T-helper 2 cell (primary cell): ENCODE measurements at regions not wholly inside any gene's neighbourhood (a gene's known extent, or its start where the extent isn't known, plus 50 kb on each side); places are given as distances from the start of the nearest gene placed in this dataset.

ENCODE experiments used
- DNase-seq, 5 experiments: peaks; one replicate each; pipeline versions ENCODE4 v3.0.0 to v3.0.0-alpha.2; 2012 to 2022

GRCh38 chr1:34511802-34512201 lies 243.0 kb upstream of the GJB5 start:
- DNase-seq = no peak

GRCh38 chr1:34518146-34518699 lies 236.6 kb upstream of the GJB5 start:
- no peak for DNase-seq

- DNase-seq = no peak
Observed at GRCh38 chr1:34520111-34520510, 234.7 kb upstream of the GJB5 start.

GRCh38 chr1:34524783-34525182 lies 230.1 kb upstream of the GJB5 start:
- no peak for DNase-seq

- no peak for DNase-seq
Observed at GRCh38 chr1:34529935-34530859, 224.7 kb upstream of the GJB5 start.

GRCh38 chr1:34532113-34532512 lies 222.7 kb upstream of the GJB5 start:
- DNase-seq = no peak

GRCh38 chr1:34538481-34538880 lies 216.4 kb upstream of the GJB5 start:
- DNase-seq = no peak

- DNase-seq = no peak
Observed at GRCh38 chr1:34547046-34547674, 207.7 kb upstream of the GJB5 start.

GRCh38 chr1:34549199-34549598 lies 205.6 kb upstream of the GJB5 start:
- DNase-seq = no peak

GRCh38 chr1:34578306-34578705 lies 176.5 kb upstream of the GJB5 start:
- no peak for DNase-seq

- no peak for DNase-seq
Observed at GRCh38 chr1:34582356-34582755, 172.5 kb upstream of the GJB5 start.

- no peak for DNase-seq
Observed at GRCh38 chr1:34587761-34588160, 167.1 kb upstream of the GJB5 start.

GRCh38 chr1:34590211-34590623 lies 164.6 kb upstream of the GJB5 start:
- DNase-seq = no peak

GRCh38 chr1:34591751-34592629 lies 162.9 kb upstream of the GJB5 start:
- DNase-seq = no peak

GRCh38 chr1:34597877-34598514 lies 156.9 kb upstream of the GJB5 start:
- DNase-seq = peak in 3 of 5 experiments; percentile 7 to 43 (median 20)

GRCh38 chr1:34602907-34603306 lies 151.9 kb upstream of the GJB5 start:
- no peak for DNase-seq

- DNase-seq = no peak
Observed at GRCh38 chr1:34603594-34603993, 151.3 kb upstream of the GJB5 start.

- DNase-seq = no peak
Observed at GRCh38 chr1:34606504-34606903, 148.3 kb upstream of the GJB5 start.

- no peak for DNase-seq
Observed at GRCh38 chr1:34610063-34610462, 144.8 kb upstream of the GJB5 start.

GRCh38 chr1:34611571-34611970 lies 143.3 kb upstream of the GJB5 start:
- no peak for DNase-seq

- DNase-seq = no peak
Observed at GRCh38 chr1:34612091-34612827, 142.6 kb upstream of the GJB5 start.
